ENCODE measurements at regions not wholly inside any gene's neighbourhood (a gene's known extent, or its start where the extent isn't known, plus 50 kb on each side); places are given as distances from the start of the nearest gene placed in this dataset.
"Not testable (repeated sequence)": the region's sequence is repeated elsewhere in the genome, so short reads cannot be mapped to it uniquely, and the experiment has no call there.

GRCh38 chr9:7653262-7653661 lies 146.3 kb downstream of the DMAC1 start:
- no peak overlapping the region for H3K4me3 Mint-ChIP-seq

GRCh38 chr9:7640231-7640630 lies 159.3 kb downstream of the DMAC1 start:
- Mint-ChIP-seq H3K4me3 (no peak overlapping the region), H3K9me3 (peaks cover 12% of the 10 kb centered on the region)
- no peak for DNase-seq (ENCODE audit: low read depth, low spot score)

More at GRCh38 chr9:7653262-7653661, 146.3 kb downstream of the DMAC1 start:
- H3K9me3 Mint-ChIP-seq: peaks cover 3% of the 10 kb centered on the region
- H3K27me3 Mint-ChIP-seq (ENCODE audit: low read depth): no peaks in the 10 kb centered on the region
- TF ChIP-seq CTCF (conservative IDR thresholded peaks at IDR 0.05): no peak
- DNase-seq (ENCODE audit: low read depth, low spot score): no peak
- H3K27ac Mint-ChIP-seq (ENCODE audit: unreplicated experiment): no peak overlapping the region
- peaks cover 4% of the 10 kb centered on the region for H3K36me3 Mint-ChIP-seq (ENCODE audit: low read depth)
- H3K4me1 Mint-ChIP-seq: peaks cover 20% of the 10 kb centered on the region

GRCh38 chr9:7639471-7639870 lies 160.1 kb downstream of the DMAC1 start:
- peaks cover 6% of the 10 kb centered on the region for H3K9me3 Mint-ChIP-seq
- H3K27me3 Mint-ChIP-seq (ENCODE audit: low read depth): no peaks in the 10 kb centered on the region
- H3K36me3 Mint-ChIP-seq (ENCODE audit: low read depth): no peaks in the 10 kb centered on the region
- no peak for TF ChIP-seq CTCF (conservative IDR thresholded peaks at IDR 0.05)
- no peak overlapping the region for H3K27ac Mint-ChIP-seq (ENCODE audit: unreplicated experiment)
- H3K4me1 Mint-ChIP-seq: no peaks in the 10 kb centered on the region
- no peak overlapping the region for H3K4me3 Mint-ChIP-seq
- DNase-seq (ENCODE audit: low read depth, low spot score): no peak

More at GRCh38 chr9:7640231-7640630, 159.3 kb downstream of the DMAC1 start:
- no peaks in the 10 kb centered on the region for H3K27me3 Mint-ChIP-seq (ENCODE audit: low read depth)
- H3K27ac Mint-ChIP-seq (ENCODE audit: unreplicated experiment): no peak overlapping the region
- H3K36me3 Mint-ChIP-seq (ENCODE audit: low read depth): peaks cover 4% of the 10 kb centered on the region
- H3K4me1 Mint-ChIP-seq: no peaks in the 10 kb centered on the region
- TF ChIP-seq CTCF (conservative IDR thresholded peaks at IDR 0.05): no peak

- no peaks in the 10 kb centered on the region for H3K27me3 Mint-ChIP-seq (ENCODE audit: low read depth)
- no peak overlapping the region for H3K4me3 Mint-ChIP-seq
- H3K36me3 Mint-ChIP-seq (ENCODE audit: low read depth): no peaks in the 10 kb centered on the region
- no peak for DNase-seq (ENCODE audit: low read depth, low spot score)
- no peaks in the 10 kb centered on the region for H3K9me3 Mint-ChIP-seq
- no peak overlapping the region for H3K27ac Mint-ChIP-seq (ENCODE audit: unreplicated experiment)
- TF ChIP-seq CTCF (conservative IDR thresholded peaks at IDR 0.05): no peak
- H3K4me1 Mint-ChIP-seq: no peaks in the 10 kb centered on the region
Observed at GRCh38 chr9:7636838-7637467, 162.6 kb downstream of the DMAC1 start.

GRCh38 chr9:7636309-7636708 lies 163.3 kb downstream of the DMAC1 start:
- no peaks in the 10 kb centered on the region for H3K4me1 Mint-ChIP-seq
- H3K36me3 Mint-ChIP-seq (ENCODE audit: low read depth): no peaks in the 10 kb centered on the region
- peaks cover 2% of the 10 kb centered on the region for H3K9me3 Mint-ChIP-seq
- H3K4me3 Mint-ChIP-seq: no peak overlapping the region
- DNase-seq (ENCODE audit: low read depth, low spot score): no peak
- H3K27ac Mint-ChIP-seq (ENCODE audit: unreplicated experiment): no peak overlapping the region
- H3K27me3 Mint-ChIP-seq (ENCODE audit: low read depth): no peaks in the 10 kb centered on the region
- TF ChIP-seq CTCF (conservative IDR thresholded peaks at IDR 0.05): no peak

- not testable (repeated sequence) for H3K27ac Mint-ChIP-seq (ENCODE audit: unreplicated experiment)
Observed at GRCh38 chr9:7626571-7627029, 173.0 kb downstream of the DMAC1 start.

More at GRCh38 chr9:7626571-7627029, 173.0 kb downstream of the DMAC1 start:
- not testable (repeated sequence) for DNase-seq (ENCODE audit: low read depth, low spot score); H3K4me3 Mint-ChIP-seq; H3K4me1 Mint-ChIP-seq; H3K27me3 Mint-ChIP-seq (ENCODE audit: low read depth); H3K36me3 Mint-ChIP-seq (ENCODE audit: low read depth)
- peaks cover 21% of the 10 kb centered on the region for H3K9me3 Mint-ChIP-seq
